Left hindlimb (tissue), 1 donor: ENCODE measurements at regions not wholly inside any gene's neighbourhood (a gene's known extent, or its start where the extent isn't known, plus 50 kb on each side); places are given as distances from the start of the nearest gene placed in this dataset.

Experiments used
- DNase-seq: peaks from one replicate; pipeline ENCODE4 v3.0.0-alpha.2; 2018

GRCh38 chr16:73878611-73879010, 418.0 kb upstream of the PSMD7 start:
- no peak for DNase-seq

DNA sequence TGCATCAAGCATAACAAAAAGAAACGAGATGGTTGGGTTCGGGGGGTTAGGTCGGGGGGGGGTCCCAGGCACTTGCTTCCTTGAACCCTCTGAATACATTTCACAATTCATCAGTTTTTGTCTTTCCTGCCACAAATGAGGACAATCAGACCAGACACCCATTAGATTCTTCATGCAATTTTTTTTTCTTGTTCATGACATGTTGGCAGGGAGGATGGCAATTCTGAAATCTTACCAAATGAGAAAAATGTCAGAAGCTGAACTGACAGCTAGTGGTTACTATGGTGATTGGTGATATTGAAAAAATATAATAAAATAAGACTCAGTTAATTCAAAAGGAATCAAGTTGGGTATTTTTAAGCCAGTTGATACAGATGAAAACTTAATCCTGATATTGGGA, 419.5 kb upstream of the PSMD7 start:
- DNase-seq = no peak

GRCh38 chr16:73875996-73876690, 420.5 kb upstream of the PSMD7 start:
- no peak for DNase-seq

DNA sequence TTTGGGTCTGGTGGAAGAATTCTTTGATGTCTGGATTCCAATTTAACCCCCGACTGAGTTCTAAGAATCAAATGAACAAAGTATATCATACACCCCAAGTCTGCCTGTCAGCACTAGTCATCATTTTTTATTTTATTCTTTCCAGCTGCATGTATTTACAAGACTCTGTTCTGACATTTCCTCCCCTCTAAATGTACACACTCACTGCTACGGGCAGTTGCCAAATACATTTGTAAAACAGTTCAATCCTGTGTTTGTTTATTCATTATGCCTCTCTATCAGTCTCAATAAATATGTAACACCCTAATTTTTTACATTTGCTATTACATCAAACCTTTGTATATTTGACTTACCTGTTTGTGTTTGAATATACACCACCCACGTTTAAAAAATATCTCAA, 422.3 kb upstream of the PSMD7 start:
- DNase-seq = no peak

- no peak for DNase-seq
Measured at GRCh38 chr16:73873643-73874042, 423.0 kb upstream of the PSMD7 start.

- DNase-seq = no peak
Measured at GRCh38 chr16:73872856-73873255, 423.8 kb upstream of the PSMD7 start.

DNA sequence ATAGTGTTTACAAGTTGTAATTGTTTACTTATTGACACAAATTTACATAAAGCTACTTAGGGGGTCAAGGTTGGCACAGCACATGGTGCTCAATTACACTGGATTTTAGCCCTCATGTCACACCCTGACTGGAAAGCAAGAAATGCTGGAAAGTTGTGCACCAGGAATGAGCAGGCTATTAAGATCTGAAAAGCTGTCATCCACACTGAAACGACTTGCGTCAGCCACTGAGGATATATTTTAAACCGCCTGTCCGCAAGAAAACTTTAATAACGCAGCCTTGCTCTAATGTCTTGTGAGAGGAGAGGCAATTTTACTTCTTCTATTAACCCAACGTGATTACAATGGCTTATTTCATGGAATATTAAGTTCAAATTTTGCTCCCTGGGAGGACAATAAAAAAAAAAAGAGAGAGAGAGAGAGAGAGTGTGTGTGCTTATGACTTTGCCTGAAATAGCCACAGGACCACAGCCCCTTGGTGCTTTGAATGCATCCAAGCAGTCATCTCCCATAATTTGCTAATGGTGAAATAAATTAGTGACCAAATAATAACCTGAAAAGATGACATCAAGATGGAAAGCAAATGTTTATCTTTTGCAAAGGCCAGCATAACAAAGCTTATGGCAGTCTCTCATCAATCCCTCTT, 425.4 kb upstream of the PSMD7 start:
- DNase-seq = no peak

GRCh38 chr16:73869126-73869525, 427.5 kb upstream of the PSMD7 start:
- DNase-seq = no peak

DNA sequence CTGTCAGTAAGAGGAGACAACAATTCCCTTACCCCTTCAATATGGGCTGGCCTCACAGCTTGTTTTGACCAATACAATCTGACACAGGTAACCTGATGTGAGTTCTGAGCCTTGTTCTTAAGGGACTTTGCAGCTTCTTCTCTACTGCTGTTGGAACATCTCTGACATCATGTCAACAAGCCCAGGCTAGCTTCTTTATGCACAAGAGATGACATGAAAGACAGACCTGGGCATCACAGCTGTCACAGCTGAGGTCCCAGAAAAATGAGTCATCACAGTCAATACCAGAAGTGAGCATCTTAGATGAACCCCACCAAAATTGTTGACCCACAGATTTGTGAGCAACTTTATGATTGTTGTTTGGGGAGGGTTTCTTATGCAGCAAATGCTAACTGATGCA, 431.7 kb upstream of the PSMD7 start:
- no peak for DNase-seq

DNA sequence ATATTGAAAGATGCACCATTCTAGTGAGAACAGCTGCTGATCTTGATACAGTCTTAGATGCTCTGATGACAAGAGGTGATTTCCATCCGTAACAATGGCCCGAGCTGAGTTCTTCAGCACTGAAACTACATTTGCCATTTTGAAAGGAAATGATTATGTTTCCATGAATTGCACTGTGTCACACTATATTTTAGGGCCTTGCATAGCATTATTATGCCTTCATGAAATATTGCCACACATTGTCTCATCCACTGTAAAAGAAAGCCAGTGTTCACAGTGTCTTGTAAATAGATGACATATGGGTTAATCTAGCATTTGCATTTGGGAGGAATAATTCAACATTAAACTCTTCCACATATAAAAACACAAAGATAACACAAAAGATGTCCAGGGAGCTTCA, 438.3 kb upstream of the PSMD7 start:
- DNase-seq = no peak

GRCh38 chr16:73853968-73854367, 442.6 kb upstream of the PSMD7 start:
- DNase-seq = no peak

- no peak for DNase-seq
Measured at GRCh38 chr16:73852561-73852960, 444.1 kb upstream of the PSMD7 start.

DNA sequence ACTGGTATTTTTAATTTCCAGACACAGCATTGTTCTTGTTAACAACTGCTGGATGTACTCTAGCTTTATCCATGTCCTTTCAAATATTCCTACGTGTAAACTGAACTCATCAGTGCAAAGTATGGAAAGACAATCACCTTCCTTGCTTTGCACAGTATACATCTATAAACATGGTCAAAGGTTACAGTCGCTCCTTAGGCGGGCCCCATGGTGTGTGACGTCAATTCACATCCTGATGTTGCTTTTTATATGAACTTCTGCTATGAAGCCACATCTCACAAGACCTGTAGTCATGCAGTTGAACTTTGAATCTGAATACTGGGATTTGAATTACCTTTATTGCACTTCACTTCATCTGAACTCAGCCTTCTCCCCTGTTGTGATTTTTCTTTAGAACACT, 447.6 kb upstream of the PSMD7 start:
- DNase-seq = no peak

DNA sequence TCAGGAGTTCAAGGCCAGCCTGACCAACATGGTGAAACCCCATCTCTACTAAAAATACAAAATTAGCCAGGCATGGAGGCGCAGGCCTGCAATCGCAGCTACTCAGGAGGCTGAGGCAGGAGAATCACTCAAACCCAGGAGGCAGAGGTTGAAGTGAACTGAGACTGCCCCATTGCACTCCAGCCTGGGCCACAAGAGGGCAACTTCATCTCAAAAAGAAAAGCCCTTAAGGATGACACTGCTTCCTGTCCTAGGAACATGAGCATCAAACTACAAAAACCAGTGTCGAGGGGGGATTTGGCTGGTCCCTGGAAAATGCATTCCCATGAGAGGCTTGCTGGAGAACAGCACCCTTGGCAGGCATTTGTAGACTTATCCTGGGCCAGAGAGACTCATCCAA, 449.5 kb upstream of the PSMD7 start:
- DNase-seq = no peak

DNA sequence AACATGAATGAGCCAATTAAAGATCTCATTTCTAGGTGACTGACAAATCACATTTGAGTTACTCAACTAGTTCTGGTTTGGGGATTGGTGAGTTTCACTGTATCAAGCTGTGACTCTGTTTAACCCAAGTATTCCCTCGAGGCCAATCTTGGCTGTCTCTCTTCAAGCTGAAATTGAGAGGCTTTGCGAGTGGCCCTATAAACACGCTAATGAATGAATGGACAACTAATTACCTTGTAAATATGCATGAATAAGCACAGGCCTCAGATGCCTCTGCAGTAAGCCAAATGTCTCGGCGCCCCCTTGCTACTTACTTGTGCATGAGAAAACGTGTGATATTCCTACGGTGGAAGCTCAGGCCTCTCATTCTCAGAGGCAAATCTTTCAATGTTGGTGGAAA, 450.3 kb upstream of the PSMD7 start:
- no peak for DNase-seq

- no peak for DNase-seq
Measured at GRCh38 chr16:73846007-73846330, 450.6 kb upstream of the PSMD7 start.

DNA sequence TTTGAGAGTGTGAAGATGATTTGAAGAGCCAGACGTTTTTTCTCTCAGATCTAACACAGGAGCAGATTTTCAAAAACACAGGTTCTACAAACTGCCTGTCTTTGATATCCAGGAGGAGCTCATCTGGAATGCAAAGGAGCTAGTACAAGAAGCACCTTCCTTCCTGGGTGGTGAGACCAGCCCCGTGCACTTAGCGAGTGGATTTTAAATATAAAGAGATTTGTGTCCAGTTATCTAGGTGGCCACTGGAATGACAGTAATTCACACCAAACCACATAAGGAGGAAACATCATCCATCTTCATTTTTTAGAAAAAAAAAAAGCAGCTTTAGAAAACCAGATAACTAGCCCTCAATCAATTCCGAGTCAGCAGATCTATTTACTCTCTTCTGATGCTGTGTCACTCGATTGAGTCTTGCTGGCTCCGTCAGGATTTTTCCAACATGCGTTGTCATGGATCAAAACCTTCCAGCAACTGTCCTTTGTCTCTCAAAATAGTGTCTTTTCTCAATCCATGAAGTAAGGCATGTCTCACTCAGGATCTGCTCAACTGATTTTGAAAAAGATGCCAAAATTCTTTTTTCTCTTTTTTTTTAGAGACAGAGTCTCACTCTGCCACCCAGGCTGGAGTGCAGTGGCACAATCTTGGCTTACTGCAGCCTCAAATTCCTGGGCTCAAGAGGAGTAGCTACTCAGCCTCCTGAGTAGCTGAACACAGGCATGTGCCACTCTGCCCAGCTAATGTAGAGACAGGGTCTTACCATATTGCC, 451.2 kb upstream of the PSMD7 start:
- no peak for DNase-seq

- DNase-seq = no peak
Measured at GRCh38 chr16:73840728-73841127, 455.9 kb upstream of the PSMD7 start.

GRCh38 chr16:73831220-73831619, 465.4 kb upstream of the PSMD7 start:
- DNase-seq = no peak

GRCh38 chr16:73823205-73823849, 473.3 kb upstream of the PSMD7 start:
- DNase-seq = no peak

GRCh38 chr16:73817526-73818324, 478.9 kb upstream of the PSMD7 start:
- no peak for DNase-seq

DNA sequence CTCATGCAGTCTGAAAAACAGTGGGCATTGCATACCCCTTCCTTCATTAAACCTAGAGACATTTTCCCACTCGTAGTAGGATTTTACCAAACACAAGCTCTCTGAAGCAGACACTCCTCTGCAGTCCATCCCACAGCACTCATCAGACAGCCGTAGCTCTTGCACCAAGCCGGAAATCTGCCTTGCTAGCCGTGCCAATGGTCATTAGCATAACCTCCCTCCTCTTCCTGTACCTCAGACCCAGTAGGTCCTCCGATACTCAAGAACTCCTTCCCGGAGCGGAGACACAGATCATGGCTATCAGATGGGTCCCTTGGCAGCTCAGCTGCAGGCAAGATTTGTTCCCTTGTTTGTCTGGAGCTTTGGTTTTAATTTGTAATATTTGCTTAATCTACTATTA, 483.1 kb upstream of the PSMD7 start:
- peak; percentile 42 for DNase-seq

DNA sequence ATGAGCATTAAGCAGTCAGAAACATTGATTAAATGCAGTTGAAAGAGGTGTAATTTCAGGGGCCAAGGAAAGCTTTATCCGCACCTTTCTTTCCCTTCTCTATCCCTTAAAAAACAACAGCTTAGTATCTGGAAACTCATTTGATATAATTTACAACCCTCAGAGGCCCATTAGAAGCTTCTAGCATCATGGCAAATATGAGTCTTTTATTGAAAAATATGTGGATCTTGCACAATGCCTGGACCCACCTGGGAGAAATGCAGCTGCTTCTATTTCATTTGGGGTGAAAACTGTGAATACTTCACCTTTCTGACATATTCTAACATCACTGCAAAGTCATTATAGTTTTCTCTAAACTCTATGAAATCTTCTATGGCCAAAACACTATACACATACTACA, 492.2 kb upstream of the PSMD7 start:
- no peak for DNase-seq
